ENCODE measurements at regions not wholly inside any gene's neighbourhood (a gene's known extent, or its start where the extent isn't known, plus 50 kb on each side); places are given as distances from the start of the nearest gene placed in this dataset.
"Not testable (repeated sequence)": the region's sequence is repeated elsewhere in the genome, so short reads cannot be mapped to it uniquely, and the experiment has no call there.

DNA sequence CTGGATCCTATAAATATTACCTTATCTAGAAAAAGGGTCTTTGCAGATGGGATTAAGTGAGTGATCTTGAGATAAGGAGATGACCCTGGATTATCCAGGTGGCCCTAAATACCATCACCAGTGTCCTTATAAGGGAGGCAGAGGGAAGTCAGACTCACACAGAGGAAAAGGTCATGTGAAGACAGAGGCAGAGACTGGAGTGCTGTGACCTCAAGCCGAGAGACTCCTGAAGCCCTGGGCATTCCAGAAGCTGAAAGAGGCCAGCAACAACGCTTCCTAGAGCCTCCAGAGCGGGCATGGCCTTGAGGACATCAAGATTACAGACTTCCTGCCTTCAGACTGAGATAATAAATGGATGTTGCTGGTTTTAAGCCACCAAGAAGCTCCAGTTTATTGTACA lies 118.8 kb downstream of the ATPSCKMT start:
- no peak for DNase-seq (ENCODE audit: low read depth)

DNA sequence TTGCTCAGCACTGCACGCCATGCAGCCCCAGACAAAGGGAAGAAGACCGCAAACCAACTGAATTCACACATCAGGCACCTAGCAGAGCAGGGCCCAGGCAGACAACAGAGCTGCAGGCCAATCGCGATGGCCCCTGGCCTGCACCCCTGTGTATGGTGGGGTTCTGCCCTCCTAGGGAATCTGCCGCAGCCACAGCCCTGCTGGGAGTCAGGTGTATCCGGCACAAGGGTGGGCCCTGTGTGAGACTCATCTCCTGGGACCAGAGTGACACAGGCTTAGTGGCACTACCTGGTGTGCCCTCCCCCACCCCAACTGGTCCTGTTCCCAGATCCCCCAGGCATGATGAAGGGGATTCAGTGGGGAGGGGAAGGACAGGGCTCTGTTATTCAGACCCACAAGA lies 122.8 kb downstream of the ATPSCKMT start:
- DNase-seq (ENCODE audit: low read depth) = no peak

DNA sequence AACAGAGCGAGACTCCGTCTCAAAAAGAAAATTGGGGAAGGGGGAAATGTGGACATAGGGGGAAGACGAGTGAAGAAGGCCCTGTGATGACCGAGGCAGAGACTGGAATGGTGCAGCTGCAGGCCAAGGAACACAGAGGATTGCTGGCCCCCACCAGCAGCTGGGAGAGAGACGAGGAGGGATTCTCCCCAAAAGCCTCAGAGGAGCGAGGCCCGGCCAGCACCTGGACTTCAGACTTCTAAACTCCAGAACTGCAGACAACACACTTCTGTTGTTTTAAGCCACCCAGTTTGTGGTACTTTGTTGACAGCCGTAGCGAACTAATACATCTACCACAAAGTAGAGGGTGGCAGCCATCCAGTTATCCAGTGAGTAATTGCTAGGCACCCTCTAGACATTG lies 124.6 kb downstream of the ATPSCKMT start:
- DNase-seq (ENCODE audit: low read depth) = no peak

DNA sequence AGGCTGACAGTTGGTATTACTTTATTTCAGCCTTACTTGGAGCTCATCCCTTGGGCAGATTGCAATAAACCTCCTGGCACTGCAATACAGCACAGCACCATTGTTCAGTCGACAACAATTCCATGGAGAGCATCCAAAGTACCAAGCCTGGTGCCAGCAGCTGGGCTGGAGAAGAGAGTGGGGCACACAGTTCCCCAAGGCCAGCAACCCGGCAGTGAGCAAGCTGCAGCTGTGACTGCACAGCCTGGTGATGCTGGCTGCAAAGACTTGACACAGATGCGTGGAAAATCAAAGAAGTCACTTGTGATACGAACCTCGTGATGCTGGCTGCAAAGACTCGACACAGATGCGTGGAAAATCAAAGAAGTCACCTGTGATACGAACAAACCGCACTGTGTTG lies 125.4 kb downstream of the ATPSCKMT start:
- DNase-seq (ENCODE audit: low read depth) = no peak

DNA sequence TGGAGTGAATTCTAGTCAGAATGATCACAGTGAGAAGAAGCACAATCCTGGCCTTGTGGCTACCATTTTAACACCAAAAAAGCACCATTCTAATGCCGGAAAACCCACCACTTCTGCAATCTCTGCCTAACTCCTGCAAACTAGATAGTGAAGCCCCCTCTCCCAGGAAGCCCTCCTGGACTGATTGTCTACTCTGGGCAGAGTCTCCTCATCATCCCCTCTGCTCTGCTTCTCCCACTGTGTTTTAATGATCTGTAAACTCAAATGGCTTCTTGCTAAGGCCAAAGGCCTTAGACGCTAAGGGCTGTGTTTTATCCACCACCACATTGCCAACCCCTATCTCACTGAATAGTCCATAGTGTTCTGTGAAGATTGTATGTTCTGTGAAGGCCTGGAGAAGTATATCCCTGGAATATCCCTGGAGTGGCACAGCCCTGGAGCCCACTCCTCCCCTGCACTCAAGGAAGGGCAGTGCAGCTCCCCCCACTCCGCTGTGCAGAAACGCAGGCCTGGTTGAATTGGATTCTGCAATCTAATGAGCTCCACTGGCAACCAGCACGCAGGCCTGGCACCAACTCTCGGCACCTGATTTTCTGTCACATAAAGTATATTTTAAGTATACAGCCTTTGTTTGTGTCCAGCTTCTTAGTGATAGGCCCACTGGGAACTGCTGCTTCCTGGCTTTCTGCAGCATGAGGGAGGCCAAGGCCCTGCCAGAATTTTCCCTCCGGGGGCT lies 126.3 kb downstream of the ATPSCKMT start:
- DNase-seq (ENCODE audit: low read depth) = no peak

DNA sequence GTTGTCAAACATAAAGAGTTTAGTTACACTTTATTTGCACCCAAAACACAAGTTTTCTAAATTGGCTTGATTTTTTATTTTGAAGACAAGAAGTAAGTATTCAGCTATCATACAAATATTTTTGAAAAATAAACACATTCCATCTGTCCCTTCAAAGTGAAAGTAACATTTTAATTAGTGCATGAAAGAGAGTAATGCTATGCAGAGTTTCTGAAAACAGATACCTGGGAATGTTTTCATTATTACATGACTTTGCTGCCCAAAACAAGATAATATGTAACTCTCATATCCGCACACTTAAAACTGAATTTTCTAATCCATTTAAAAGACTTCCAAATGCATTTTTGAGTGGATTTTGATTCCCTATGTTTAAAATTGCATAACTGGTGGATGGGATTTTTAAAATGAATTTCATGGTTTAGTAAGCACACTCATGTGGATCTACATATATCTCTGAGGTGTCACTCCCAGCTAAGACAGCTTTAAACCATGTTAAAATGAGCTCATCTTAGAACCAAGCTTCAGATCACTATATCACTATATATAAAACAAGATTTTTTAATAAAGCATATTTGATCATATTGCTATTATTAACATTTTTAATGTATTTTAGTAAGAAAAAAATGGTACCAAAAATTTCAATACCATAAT lies 127.5 kb downstream of the ATPSCKMT start:
- DNase-seq (ENCODE audit: low read depth) = no peak

DNA sequence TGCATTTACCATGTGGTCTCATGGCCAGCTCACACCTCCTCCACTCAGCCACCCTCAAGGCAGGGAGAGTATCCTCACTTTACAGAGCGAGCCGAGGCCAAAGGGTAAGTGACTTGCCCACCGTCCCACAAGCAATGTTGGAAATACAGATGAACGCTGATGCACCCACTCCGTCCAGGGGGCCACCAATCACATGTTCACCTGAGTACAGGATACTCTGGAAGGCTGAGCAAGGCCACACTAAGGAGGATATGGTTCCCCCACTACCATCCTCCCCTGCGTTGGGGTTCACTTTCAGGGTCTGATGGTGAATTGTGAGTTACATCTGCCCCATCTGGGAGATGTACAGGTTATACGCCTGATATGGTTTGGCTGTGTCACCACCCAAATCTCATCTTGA lies 128.8 kb downstream of the ATPSCKMT start:
- DNase-seq (ENCODE audit: low read depth) = no peak

DNA sequence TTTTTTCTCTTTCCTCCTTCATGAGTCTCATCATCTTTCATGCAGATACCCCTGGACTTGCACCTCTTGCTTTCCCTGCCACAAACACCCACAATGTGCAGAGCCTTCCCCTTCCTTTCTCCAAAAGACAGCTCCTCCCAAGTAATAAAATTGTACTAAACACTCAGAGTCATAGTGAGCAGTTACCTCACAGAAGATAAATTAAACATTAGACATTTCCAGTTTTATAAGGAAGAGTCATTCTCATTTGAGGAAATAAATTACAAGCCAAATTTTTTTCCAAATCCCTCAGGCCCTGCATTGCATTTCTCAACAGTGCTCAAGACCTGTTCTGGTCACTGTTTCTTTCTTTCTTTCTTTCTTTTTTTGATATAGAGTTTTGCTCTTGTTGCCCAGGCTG lies 131.5 kb downstream of the ATPSCKMT start:
- no peak for DNase-seq (ENCODE audit: low read depth)

DNA sequence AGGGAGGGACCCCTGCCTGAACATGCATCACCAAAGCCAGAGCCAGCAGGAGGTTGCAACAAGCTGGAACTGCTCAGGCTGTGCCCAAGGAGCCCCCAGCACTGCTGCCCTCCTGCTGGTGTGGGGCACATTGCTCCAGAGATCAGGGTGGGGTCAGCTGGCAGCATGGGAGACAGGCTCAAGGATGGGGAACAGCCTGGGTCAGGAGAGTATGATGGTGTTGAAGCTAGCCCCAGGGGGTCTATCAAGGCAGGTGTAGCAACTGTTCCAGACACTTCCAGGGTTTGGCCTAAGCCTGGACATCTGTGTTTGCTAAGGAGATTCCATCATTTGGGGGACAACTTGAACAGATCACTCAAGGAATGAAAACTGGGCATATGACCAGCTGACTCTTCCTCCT lies 133.1 kb downstream of the ATPSCKMT start:
- DNase-seq (ENCODE audit: low read depth) = no peak

DNA sequence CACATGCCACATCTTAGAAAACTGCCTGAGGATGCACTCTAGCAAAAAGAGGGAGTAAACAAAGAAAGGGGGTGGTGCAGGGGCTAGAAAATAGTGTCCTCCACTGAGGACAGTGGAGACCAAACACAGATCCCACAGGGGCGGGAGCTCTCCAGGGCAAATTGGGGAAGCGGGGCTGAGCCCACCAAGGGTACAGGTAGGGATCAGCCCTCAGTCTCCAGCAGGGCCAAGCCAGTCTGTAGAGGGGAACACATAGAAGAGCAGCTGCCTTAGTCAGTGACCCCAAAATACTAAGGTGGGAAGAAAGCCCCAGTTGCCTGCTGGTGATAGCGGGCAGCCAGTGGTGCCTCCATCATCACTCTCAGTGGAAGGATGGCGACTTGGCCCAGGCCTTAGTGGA lies 134.0 kb downstream of the ATPSCKMT start:
- no peak for DNase-seq (ENCODE audit: low read depth)

DNA sequence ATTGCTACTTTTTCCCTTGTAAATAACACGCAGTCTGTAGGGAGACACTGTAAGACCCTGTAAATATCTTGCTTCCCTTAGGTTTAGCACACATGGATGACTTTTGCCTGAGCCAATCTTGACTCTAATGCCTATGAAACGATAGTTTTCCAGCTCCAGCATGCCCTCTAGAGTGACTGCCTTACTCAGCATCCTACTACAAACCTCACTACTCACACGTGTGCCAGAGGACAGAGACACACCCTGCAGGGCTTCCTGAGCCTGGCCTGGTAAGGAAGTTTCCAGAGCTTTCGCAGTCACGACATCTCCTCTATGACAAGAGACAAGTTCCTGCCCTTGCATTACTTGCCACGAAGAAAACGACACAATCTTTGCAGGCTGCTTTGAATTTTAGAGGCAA lies 138.1 kb downstream of the ATPSCKMT start:
- DNase-seq (ENCODE audit: low read depth) = no peak

DNA sequence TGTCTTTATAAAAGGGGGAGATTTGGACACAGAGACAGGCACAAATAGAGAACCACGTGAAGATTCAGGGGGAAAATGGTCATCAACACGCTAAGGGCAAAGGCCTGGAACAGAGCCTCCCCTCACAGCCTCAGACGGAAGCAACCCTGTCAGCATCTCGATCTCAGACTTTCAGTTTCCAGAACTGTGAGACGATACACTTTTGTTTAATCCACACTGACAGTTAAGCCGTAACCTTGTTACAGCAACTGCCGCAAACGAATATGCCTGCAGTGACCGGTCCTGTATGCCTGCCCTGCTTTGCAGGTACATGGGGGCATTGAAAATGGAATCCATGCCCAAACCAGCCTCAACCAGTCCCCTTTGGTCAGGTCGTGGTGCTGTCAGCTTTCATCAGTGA lies 139.5 kb downstream of the ATPSCKMT start:
- DNase-seq (ENCODE audit: low read depth) = no peak

DNA sequence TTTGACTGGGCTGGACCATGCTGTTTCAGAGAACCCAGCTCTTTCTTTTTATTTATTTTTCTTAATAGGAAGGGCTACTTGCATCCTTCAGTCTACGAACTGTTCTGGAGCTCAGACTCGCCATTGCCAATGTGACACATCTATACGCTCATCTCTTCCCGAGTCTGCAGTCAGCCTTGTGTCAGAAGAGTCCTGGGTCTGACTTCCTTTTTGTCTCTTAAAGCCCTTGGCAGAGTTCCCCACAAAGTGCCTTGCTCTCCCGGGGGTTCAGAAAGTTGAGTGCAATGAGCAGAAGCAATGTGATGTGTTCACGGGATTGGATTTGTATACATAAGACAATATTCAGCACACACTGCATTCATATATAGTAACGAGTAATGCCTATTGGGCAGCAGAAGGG lies 140.4 kb downstream of the ATPSCKMT start:
- no peak for DNase-seq (ENCODE audit: low read depth)

DNA sequence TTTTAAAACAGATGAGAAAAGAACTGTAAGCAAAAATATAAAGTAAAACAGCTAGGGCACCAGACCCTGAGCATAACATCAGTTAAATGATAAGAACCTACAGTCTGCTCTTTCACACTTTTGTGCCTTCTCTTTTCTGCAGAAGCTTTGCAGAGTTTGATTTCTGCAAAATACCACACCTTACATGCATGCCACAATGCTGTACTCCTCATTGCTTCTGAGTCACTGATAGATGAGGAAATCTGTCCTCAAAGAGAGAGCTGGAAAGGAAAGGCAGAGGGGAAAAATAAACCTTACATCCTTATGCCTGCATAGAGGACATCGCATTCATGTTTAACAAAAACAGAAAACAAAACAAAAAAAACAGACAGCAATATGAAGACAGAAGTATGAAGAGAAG lies 142.9 kb downstream of the ATPSCKMT start:
- no peak for DNase-seq (ENCODE audit: low read depth)

DNA sequence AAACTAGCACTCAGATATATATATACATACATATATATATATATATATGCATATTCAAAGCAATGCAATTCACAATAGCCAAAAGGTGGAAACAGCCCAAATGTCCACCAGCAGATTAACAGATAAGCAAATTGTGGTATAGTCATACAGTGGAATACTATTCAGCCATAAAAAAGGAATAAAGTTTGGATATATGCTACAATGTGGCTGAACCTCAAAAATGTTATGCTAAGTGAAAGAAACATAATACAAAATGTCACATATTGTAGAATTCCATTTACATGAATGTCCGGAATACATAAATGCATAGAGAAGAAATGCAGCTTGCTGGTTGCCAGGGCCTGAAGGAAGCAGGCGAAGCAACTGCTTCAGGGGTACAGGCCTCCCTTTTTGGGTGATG lies 143.4 kb downstream of the ATPSCKMT start:
- DNase-seq (ENCODE audit: low read depth) = no peak

DNA sequence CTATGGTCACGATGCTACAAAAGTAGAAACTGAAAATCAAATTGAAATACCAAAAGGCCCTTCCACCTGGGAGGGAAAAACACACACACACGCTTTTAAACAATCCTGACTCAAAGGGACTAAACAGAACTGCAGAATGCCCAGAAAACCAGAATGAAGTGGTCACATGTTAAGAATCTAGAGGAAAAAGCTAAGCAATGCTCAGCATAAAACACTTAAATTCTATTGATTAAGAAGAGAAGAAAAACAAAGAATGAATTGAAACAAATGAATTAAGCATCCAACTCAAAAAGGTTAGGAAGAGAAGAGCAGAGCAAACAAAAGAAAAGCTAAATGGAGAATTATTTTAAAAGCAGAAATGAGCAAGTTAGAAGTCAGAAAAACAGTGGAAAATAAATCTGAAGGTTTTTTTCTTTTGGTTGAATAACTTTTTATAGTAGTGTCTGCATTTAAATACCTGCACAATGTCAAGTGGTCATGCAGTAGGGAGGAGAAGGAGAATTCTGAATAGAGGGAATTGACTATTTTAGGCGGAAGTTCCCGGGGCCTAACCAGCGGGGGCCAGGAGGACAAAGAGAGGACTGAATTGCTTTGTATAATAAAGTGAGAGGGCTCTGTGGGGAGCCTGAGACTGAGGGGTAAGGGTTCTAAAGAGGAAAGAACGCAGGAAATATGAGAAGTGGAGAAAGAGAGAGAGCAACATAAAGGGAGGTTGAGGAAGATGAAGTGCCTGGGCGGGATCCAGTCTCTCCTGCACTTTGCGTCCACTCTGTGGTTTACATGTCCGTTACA lies 146.8 kb downstream of the ATPSCKMT start:
- no peak for DNase-seq (ENCODE audit: low read depth)

DNA sequence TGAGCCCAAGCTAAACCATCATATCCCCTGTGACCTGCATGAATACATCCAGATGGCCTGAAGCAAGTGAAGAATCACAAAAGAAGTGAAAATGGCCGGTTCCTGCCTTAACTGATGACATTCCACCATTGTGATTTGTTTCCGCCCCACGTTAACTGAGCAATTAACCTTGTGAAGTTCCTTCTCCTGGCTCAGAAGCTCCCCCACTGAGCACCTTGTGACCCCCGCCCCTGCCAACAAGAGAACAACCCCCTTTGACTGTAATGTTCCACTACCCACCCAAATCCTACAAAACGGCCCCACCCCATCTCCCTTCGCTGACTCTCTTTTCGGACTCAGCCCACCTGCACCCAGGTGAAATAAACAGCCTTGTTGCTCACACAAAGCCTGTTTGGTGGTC lies 147.5 kb downstream of the ATPSCKMT start:
- not testable (repeated sequence) for DNase-seq (ENCODE audit: low read depth)

DNA sequence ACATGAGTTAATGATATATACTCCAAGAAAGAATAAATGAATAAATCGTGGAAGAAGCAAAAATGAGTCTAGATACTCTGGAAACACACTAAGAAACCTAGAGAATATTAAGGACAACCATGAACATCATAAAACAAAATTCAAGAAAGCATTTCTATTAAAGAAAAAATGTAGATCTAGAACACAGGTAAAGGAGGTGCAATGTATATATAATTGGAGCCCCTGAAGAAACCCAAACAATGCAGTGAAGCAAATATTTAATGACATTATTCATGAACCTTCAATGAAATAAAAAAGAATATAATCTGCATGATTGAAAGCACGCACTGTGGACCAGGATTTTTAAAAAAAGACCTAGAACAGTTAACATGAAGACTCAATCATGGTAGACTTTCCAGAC lies 150.1 kb downstream of the ATPSCKMT start:
- DNase-seq (ENCODE audit: low read depth) = no peak

DNA sequence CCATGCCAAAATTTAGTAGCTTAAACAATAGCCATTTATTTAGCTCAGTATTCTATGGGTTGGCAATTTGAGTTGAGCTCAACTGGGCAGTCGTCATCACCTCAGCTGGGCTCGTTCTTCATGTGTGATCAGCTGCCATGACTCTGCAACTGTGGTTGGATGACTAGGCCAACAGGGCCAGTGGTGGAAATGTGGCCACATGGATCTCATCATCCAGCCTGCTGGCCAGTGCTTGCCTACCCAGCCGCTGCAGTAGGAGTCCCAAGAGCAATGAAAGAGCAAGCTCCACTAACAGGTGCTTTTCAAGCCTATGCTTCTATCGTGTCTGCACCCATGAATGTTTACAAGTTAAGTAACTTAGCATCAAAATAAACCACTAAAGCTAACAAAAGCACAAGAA lies 158.0 kb downstream of the ATPSCKMT start:
- DNase-seq (ENCODE audit: low read depth) = no peak

DNA sequence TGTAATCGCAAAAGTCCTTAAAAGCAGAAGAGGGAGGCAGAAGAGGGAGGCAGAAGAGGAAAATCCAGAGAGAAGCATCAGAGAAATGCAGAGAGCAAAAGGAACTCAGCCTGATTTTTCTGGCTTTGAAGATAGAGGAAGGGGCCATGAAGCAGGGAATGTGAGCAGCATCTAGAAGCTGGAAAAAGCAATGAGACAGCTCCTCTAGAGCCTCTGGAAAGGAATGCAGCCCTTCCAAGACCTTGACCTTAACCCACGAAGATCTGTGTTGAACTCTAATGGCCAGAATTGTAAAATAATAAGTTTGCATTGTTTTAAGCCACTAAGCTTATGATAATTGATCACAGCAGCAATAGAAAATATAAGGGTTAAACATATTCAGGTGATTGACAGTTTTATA lies 159.6 kb downstream of the ATPSCKMT start:
- no peak for DNase-seq (ENCODE audit: low read depth)

DNA sequence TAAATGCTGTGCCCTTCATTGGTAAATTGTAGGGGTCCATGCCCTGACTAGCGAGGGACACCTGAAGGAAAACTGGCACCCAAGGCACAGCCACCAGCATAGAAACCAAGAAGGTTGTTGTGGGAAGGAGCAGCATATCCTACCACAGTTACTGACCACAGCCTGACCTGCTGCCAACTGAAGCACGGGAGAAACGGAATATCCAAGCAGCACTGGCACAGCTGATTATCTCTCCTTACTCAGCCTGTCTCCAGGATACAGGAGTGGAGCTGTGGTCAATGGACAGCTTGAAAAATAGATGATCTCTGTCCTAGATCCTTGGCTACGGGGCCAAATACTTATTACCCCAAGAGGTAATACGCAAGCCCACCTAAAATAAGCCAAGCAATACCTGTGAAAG lies 164.5 kb downstream of the ATPSCKMT start:
- DNase-seq (ENCODE audit: low read depth) = no peak

DNA sequence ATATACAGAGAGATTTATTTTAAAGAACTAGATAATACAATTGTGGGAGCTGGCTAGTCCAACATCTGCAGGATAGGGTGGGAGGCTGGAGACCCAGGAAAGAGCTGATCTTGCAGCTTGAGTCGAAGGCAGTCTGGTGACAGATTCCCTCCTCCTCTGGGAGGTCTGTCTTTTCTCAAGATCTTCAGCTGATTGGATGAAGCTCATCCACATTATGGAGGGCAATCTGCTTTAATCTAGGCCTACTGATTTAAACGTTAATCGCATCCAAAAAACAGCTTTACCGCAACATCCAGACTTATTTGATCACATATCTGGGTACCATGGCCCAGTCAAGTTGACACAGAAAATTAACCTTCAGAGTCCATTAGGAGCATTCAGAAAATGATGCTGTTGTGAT lies 168.1 kb downstream of the ATPSCKMT start:
- no peak for DNase-seq (ENCODE audit: low read depth)

Data from Daoy (cell line).